NCI-H1436 treated with DMSO at 0.1 percent for 48 hours (cell line): ENCODE measurements at regions not wholly inside any gene's neighbourhood (a gene's known extent, or its start where the extent isn't known, plus 50 kb on each side); places are given as distances from the start of the nearest gene placed in this dataset.
A peak's percentile ranks its signal among the peaks of the same experiment; 100 is the strongest.

Source experiments
- DNase-seq: peaks from one replicate; lab custom pipeline; 2025; lab: John Stamatoyannopoulos, UW

- DNase-seq: no peak
These were observed 128.1 kb downstream of the DDX1 start for GRCh38 chr2:15719566-15720313.

GRCh38 chr2:15720561-15721307 lies 129.1 kb downstream of the DDX1 start:
- no peak for DNase-seq

GRCh38 chr2:15721411-15722067 lies 129.9 kb downstream of the DDX1 start:
- no peak for DNase-seq

- DNase-seq: no peak
These were observed 131.3 kb downstream of the DDX1 start for GRCh38 chr2:15722980-15723379.

GRCh38 chr2:15724235-15724634 lies 132.6 kb downstream of the DDX1 start:
- no peak for DNase-seq

GRCh38 chr2:15725101-15725781 lies 133.6 kb downstream of the DDX1 start:
- no peak for DNase-seq

GRCh38 chr2:15725782-15726112 lies 134.1 kb downstream of the DDX1 start:
- no peak for DNase-seq

GRCh38 chr2:15726321-15727057 lies 134.8 kb downstream of the DDX1 start:
- DNase-seq: no peak

- DNase-seq: no peak
These were observed 136.0 kb downstream of the DDX1 start for GRCh38 chr2:15727396-15728244.

- no peak for DNase-seq
These were observed 136.7 kb downstream of the DDX1 start for GRCh38 chr2:15728245-15728938.

GRCh38 chr2:15729001-15729400 lies 137.3 kb downstream of the DDX1 start:
- DNase-seq: no peak

- peak; percentile 36 for DNase-seq
These were observed 138.3 kb downstream of the DDX1 start for GRCh38 chr2:15729709-15730544.

GRCh38 chr2:15730545-15731212 lies 139.0 kb downstream of the DDX1 start:
- DNase-seq: no peak

GRCh38 chr2:15731213-15731888 lies 139.7 kb downstream of the DDX1 start:
- DNase-seq: no peak

GRCh38 chr2:15731889-15732271 lies 140.2 kb downstream of the DDX1 start:
- DNase-seq: no peak

- no peak for DNase-seq
These were observed 140.8 kb downstream of the DDX1 start for GRCh38 chr2:15732341-15733077.

GRCh38 chr2:15733867-15734673 lies 142.4 kb downstream of the DDX1 start:
- no peak for DNase-seq
